ENCODE measurements at regions not wholly inside any gene's neighbourhood (a gene's known extent, or its start where the extent isn't known, plus 50 kb on each side); places are given as distances from the start of the nearest gene placed in this dataset.

GRCh38 chr9:33633636-33634035 is 109.6 kb downstream of the ANKRD18B start:
- CTCF ChIA-PET (ENCODE audit: unreplicated experiment): no interaction called here
- Histone ChIP-seq H3K9me3 (ENCODE audit: low read length) (no peaks in the 10 kb centered on the region), H4K20me1 (ENCODE audit: insufficient read depth, low read length) (no peaks in the 10 kb centered on the region), H3K27ac (ENCODE audit: low read depth, low read length, poor library complexity, severe bottlenecking) (no peak overlapping the region), H3K4me1 (ENCODE audit: insufficient read depth, low read length, poor library complexity, severe bottlenecking) (no peaks in the 10 kb centered on the region), H3K36me3 (ENCODE audit: insufficient read depth, low read length) (no peaks in the 10 kb centered on the region), H3K4me3 (ENCODE audit: low read depth, low read length, poor library complexity, severe bottlenecking) (no peak overlapping the region), H3K9me2 (ENCODE audit: insufficient read depth, low read length) (no peaks in the 10 kb centered on the region), H3K4me2 (ENCODE audit: low read length) (no peak overlapping the region), H2AFZ (ENCODE audit: low read length) (no peak overlapping the region), H3K79me2 (ENCODE audit: insufficient read depth, low read depth, low read length) (no peaks in the 10 kb centered on the region)
- intact Hi-C loops (cut with micrococcal nuclease; ENCODE audit: unreplicated experiment): no loop called here
- DNase-seq (ENCODE audit: low spot score): no peak
- TF ChIP-seq CTCF (conservative IDR thresholded peaks at IDR 0.05; ENCODE audit: low read length) (no peak), EZH2phosphoT487 (IDR thresholded peaks at IDR 0.05; ENCODE audit: borderline replicate concordance, low read depth, low read length) (no peak)
- BruUV-seq (replicated peaks): no TSS peak
- POLR2A ChIA-PET: no interaction called here

GRCh38 chr9:33637881-33638280 is 113.8 kb downstream of the ANKRD18B start:
- Histone ChIP-seq H3K27ac (ENCODE audit: low read depth, low read length, poor library complexity, severe bottlenecking) (no peak overlapping the region), H3K9me2 (ENCODE audit: insufficient read depth, low read length) (no peaks in the 10 kb centered on the region), H3K4me1 (ENCODE audit: insufficient read depth, low read length, poor library complexity, severe bottlenecking) (no peaks in the 10 kb centered on the region), H3K4me3 (ENCODE audit: low read depth, low read length, poor library complexity, severe bottlenecking) (no peak overlapping the region), H3K79me2 (ENCODE audit: insufficient read depth, low read depth, low read length) (no peaks in the 10 kb centered on the region), H4K20me1 (ENCODE audit: insufficient read depth, low read length) (no peaks in the 10 kb centered on the region), H3K9me3 (ENCODE audit: low read length) (no peaks in the 10 kb centered on the region), H3K4me2 (ENCODE audit: low read length) (no peak overlapping the region), H3K36me3 (ENCODE audit: insufficient read depth, low read length) (no peaks in the 10 kb centered on the region), H2AFZ (ENCODE audit: low read length) (no peak overlapping the region)
- no peak for DNase-seq (ENCODE audit: low spot score)
- no TSS peak for BruUV-seq (replicated peaks)
- ChIA-PET POLR2A (no interaction called here), CTCF (ENCODE audit: unreplicated experiment) (no interaction called here)
- intact Hi-C loops (cut with micrococcal nuclease; ENCODE audit: unreplicated experiment): no loop called here
- TF ChIP-seq CTCF (conservative IDR thresholded peaks at IDR 0.05; ENCODE audit: low read length) (no peak), EZH2phosphoT487 (IDR thresholded peaks at IDR 0.05; ENCODE audit: borderline replicate concordance, low read depth, low read length) (no peak)

GRCh38 chr9:33638391-33638915 is 114.4 kb downstream of the ANKRD18B start:
- no peak for TF ChIP-seq CTCF (conservative IDR thresholded peaks at IDR 0.05; ENCODE audit: low read length)
- TF ChIP-seq EZH2phosphoT487 (IDR thresholded peaks at IDR 0.05; ENCODE audit: borderline replicate concordance, low read depth, low read length): no peak
- H3K79me2 ChIP-seq (ENCODE audit: insufficient read depth, low read depth, low read length): no peaks in the 10 kb centered on the region
- no peaks in the 10 kb centered on the region for H3K4me1 ChIP-seq (ENCODE audit: insufficient read depth, low read length, poor library complexity, severe bottlenecking)
- no peak for DNase-seq (ENCODE audit: low spot score)
- CTCF ChIA-PET (ENCODE audit: unreplicated experiment): no interaction called here
- intact Hi-C loops (cut with micrococcal nuclease; ENCODE audit: unreplicated experiment): no loop called here
- no peak overlapping the region for H2AFZ ChIP-seq (ENCODE audit: low read length)
- H4K20me1 ChIP-seq (ENCODE audit: insufficient read depth, low read length): no peaks in the 10 kb centered on the region
- H3K4me3 ChIP-seq (ENCODE audit: low read depth, low read length, poor library complexity, severe bottlenecking): no peak overlapping the region
- no TSS peak for BruUV-seq (replicated peaks)
- H3K9me2 ChIP-seq (ENCODE audit: insufficient read depth, low read length): no peaks in the 10 kb centered on the region
- no peak overlapping the region for H3K4me2 ChIP-seq (ENCODE audit: low read length)
- POLR2A ChIA-PET: interaction anchor here (0.6 kb wide), 1 partner anchor 597 kb away, joined by 3 read pairs; no protein-coding TSS in a partner anchor
- no peak overlapping the region for H3K27ac ChIP-seq (ENCODE audit: low read depth, low read length, poor library complexity, severe bottlenecking)
- no peaks in the 10 kb centered on the region for H3K36me3 ChIP-seq (ENCODE audit: insufficient read depth, low read length)
- no peaks in the 10 kb centered on the region for H3K9me3 ChIP-seq (ENCODE audit: low read length)
